ENCODE measurements at regions not wholly inside any gene's neighbourhood (a gene's known extent, or its start where the extent isn't known, plus 50 kb on each side); places are given as distances from the start of the nearest gene placed in this dataset.

- no peak for DNase-seq
Measured at GRCh38 chr5:16013334-16014065, 166.1 kb downstream of the MARCHF11 start.

DNA sequence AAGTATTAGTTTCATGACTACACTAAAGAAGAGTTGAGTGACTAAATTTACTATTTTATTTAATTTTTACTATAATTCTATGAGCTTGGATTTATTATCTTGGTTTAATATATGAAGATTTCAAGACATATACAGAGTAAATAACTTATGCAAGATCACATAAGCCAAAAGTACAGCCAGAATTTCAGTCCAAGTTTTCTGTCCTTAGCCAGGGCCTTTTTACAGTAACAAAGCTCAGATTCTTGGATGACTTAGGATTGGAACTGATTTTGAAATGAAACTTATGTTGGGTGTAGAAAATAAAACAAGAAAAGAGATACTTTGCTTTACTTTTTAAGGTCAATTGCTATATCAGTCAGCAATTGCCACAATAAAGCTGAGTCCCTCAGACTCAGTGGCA lies 170.3 kb downstream of the MARCHF11 start:
- no peak for DNase-seq

GRCh38 chr5:16007750-16008415 lies 171.7 kb downstream of the MARCHF11 start:
- no peak for DNase-seq

GRCh38 chr5:16005225-16005624 lies 174.4 kb downstream of the MARCHF11 start:
- no peak for DNase-seq

DNA sequence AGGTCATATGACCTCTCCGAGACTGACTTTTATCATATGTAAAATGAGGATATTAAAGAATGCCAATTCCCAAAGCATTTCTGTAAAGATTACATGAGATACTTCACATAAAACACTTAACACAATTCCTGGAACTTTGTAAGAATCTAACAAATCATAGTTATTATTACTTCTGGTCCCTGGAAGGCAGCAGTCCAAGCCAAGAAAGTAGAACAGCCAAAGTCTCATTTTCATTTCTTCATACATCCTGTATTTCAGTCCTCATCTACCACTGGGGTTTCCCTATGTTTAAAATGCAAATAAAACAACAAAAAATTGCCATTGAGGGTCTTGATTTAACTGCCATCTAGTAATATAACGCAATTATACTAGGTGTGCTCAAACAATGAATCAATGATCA lies 179.5 kb downstream of the MARCHF11 start:
- no peak for DNase-seq

- peak; percentile 51 for DNase-seq
Measured at GRCh38 chr5:15995341-15996052, 184.1 kb downstream of the MARCHF11 start.

- DNase-seq: no peak
Measured at GRCh38 chr5:15993919-15994318, 185.7 kb downstream of the MARCHF11 start.

- DNase-seq: no peak
Measured at GRCh38 chr5:15993334-15993733, 186.3 kb downstream of the MARCHF11 start.

- DNase-seq: no peak
Measured at GRCh38 chr5:15992918-15993317, 186.7 kb downstream of the MARCHF11 start.

DNA sequence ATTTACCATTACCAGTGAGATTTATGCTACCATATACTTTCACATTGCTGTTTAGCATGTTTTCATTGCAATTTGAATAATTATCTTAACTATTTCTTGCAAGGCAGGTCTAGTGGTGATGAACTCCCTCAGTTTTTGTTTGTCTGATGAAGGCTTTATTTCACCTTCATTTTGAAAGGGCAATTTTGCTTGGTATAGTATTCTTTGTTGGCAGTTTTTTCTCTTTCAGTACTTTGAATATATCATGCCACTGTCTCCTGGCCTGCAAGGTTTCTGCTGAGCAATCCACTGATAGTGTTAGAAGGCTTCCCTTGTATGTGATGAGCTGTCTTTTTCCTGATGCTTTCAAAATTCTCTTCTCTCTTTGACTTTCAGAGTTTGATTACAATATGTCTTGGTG lies 188.0 kb downstream of the MARCHF11 start:
- DNase-seq: no peak

Measured in midbrain (tissue), 1 donor.